ENCODE measurements at regions not wholly inside any gene's neighbourhood (a gene's known extent, or its start where the extent isn't known, plus 50 kb on each side); places are given as distances from the start of the nearest gene placed in this dataset.

GRCh38 chr6:43971776-43972126 lies 155.5 kb downstream of the MRPL14 start:
- TF ChIP-seq CTCF (IDR thresholded peaks at IDR 0.05) (no peak), EZH2 (IDR thresholded peaks at IDR 0.05; ENCODE audit: borderline replicate concordance, insufficient read depth, low read depth, low read length, poor library complexity, severe bottlenecking) (no peak)

Data from B cell (primary cell).